Neural progenitor cell (in vitro differentiated cells): ENCODE measurements at regions not wholly inside any gene's neighbourhood (a gene's known extent, or its start where the extent isn't known, plus 50 kb on each side); places are given as distances from the start of the nearest gene placed in this dataset.

Experiments used
- DNase-seq: peaks from one replicate; pipeline ENCODE4 v3.0.0-alpha.2; 2016; ENCODE audit warnings: low spot score
- H2AFZ ChIP-seq: fragments of 200-600 bp; sonication (generic); replicated peaks from 2 replicates; pipeline ENCODE4 v1.6.1; 2016; ENCODE audit warnings: antibody characterized with exemption
- H3F3A ChIP-seq: fragments of 200-600 bp; sonication (generic); 2 replicates; pipeline ENCODE4 v1.6.1; 2016; ENCODE audit warnings: antibody characterized with exemption, low read depth
- H3K27ac ChIP-seq: fragments of 200-600 bp; sonication (generic); 2 replicates; pipeline ENCODE4 v1.5.1; 2016; ENCODE audit warnings: mild to moderate bottlenecking
- H3K27me3 ChIP-seq: fragments of 200-600 bp; sonication (generic); 2 replicates; pipeline ENCODE4 v1.6.1; 2016; ENCODE audit warnings: mild to moderate bottlenecking, moderate library complexity
- H3K36me3 ChIP-seq: fragments of 200-600 bp; sonication (generic); 2 replicates; pipeline ENCODE4 v1.5.1; 2016
- H3K4me1 ChIP-seq: fragments of 200-600 bp; sonication (generic); 2 replicates; pipeline ENCODE4 v1.6.1; 2016; ENCODE audit warnings: mixed run types
- H3K4me2 ChIP-seq: fragments of 200-600 bp; sonication (generic); 2 replicates; pipeline ENCODE4 v1.6.1; 2016
- H3K4me3 ChIP-seq: fragments of 200-600 bp; sonication (generic); 2 replicates; pipeline ENCODE4 v1.5.1; 2016
- H3K79me2 ChIP-seq: fragments of 200-600 bp; sonication (generic); 2 replicates; pipeline ENCODE4 v1.6.1; 2016; ENCODE audit warnings: low read depth
- H3K9ac ChIP-seq: fragments of 200-600 bp; sonication (generic); 2 replicates; pipeline ENCODE4 v1.6.1; 2016
- H3K9me3 ChIP-seq: fragments of 200-600 bp; sonication (generic); 2 replicates; pipeline ENCODE4 v1.5.1; 2016; ENCODE audit warnings: low read depth
- H4K20me1 ChIP-seq: fragments of 200-600 bp; sonication (generic); 2 replicates; pipeline ENCODE4 v1.6.1; 2016; ENCODE audit warnings: low read depth
- H3K27ac Mint-ChIP-seq: 3 replicates; pipeline ENCODE4 v1.8.0; 2021; ENCODE audit warnings: mixed read lengths
- H3K27me3 Mint-ChIP-seq: 2 replicates; pipeline ENCODE4 v1.8.0; 2022; ENCODE audit warnings: low read depth, mild to moderate bottlenecking, inconsistent platforms, moderate library complexity, mixed read lengths; ENCODE audit not compliant: insufficient read depth
- H3K36me3 Mint-ChIP-seq: 3 replicates; pipeline ENCODE4 v1.8.0; 2021; ENCODE audit warnings: mixed read lengths
- H3K4me1 Mint-ChIP-seq: 3 replicates; pipeline ENCODE4 v1.8.0; 2021; ENCODE audit warnings: mixed read lengths
- H3K4me3 Mint-ChIP-seq: 3 replicates; pipeline ENCODE4 v1.8.0; 2021; ENCODE audit warnings: mild to moderate bottlenecking, moderate library complexity, mixed read lengths
- H3K9me3 Mint-ChIP-seq: 3 replicates; pipeline ENCODE4 v1.8.0; 2020; ENCODE audit warnings: mixed read lengths
- EZH2 ChIP-seq: fragments of 200-600 bp; sonication (generic); IDR thresholded peaks from 2 replicates; pipeline ENCODE4 v1.6.1; 2017; ENCODE audit warnings: antibody characterized with exemption, mild to moderate bottlenecking, moderate library complexity
- EZH2phosphoT487 ChIP-seq: fragments of 200-600 bp; sonication (generic); IDR thresholded peaks from 2 replicates; pipeline ENCODE4 v1.6.1; 2017; ENCODE audit warnings: antibody characterized with exemption
- TF ChIP-seq, protein P1 (sequence below): fragments of 200-600 bp; sonication (generic); IDR thresholded peaks from 2 replicates; pipeline ENCODE4 v1.5.1; 2017; ENCODE audit warnings: antibody characterized with exemption, mild to moderate bottlenecking

GRCh38 chr2:65831509-65831908 lies 399.1 kb upstream of the SPRED2 start:
- Histone ChIP-seq H3K9ac (no peak overlapping the region), H3K27me3 (no peaks in the 10 kb centered on the region), H3K4me2 (no peak overlapping the region), H3K4me3 (no peak overlapping the region), H4K20me1 (no peaks in the 10 kb centered on the region), H3K36me3 (no peaks in the 10 kb centered on the region), H2AFZ (no peak overlapping the region), H3K79me2 (no peaks in the 10 kb centered on the region), H3K4me1 (peaks cover 22% of the 10 kb centered on the region), H3K27ac (no peak overlapping the region), H3K9me3 (no peaks in the 10 kb centered on the region), H3F3A (peaks cover 9% of the 10 kb centered on the region)
- DNase-seq, result no peak
- H3K27ac Mint-ChIP-seq, result no peak overlapping the region
- H3K36me3 Mint-ChIP-seq, result no peaks in the 10 kb centered on the region
- TF ChIP-seq EZH2phosphoT487 (no peak), EZH2 (no peak)
- TF ChIP-seq, protein P1, sequence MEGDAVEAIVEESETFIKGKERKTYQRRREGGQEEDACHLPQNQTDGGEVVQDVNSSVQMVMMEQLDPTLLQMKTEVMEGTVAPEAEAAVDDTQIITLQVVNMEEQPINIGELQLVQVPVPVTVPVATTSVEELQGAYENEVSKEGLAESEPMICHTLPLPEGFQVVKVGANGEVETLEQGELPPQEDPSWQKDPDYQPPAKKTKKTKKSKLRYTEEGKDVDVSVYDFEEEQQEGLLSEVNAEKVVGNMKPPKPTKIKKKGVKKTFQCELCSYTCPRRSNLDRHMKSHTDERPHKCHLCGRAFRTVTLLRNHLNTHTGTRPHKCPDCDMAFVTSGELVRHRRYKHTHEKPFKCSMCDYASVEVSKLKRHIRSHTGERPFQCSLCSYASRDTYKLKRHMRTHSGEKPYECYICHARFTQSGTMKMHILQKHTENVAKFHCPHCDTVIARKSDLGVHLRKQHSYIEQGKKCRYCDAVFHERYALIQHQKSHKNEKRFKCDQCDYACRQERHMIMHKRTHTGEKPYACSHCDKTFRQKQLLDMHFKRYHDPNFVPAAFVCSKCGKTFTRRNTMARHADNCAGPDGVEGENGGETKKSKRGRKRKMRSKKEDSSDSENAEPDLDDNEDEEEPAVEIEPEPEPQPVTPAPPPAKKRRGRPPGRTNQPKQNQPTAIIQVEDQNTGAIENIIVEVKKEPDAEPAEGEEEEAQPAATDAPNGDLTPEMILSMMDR, result no peak
- peaks cover 21% of the 10 kb centered on the region for H3K4me1 Mint-ChIP-seq
- no peak overlapping the region for H3K4me3 Mint-ChIP-seq
- H3K9me3 Mint-ChIP-seq, result no peaks in the 10 kb centered on the region
- H3K27me3 Mint-ChIP-seq, result no peaks in the 10 kb centered on the region

- no peaks in the 10 kb centered on the region for H3K9me3 ChIP-seq
- H3K27ac ChIP-seq, result no peak overlapping the region
- Mint-ChIP-seq H3K4me1 (no peaks in the 10 kb centered on the region), H3K27me3 (no peaks in the 10 kb centered on the region), H3K9me3 (peaks cover 4% of the 10 kb centered on the region), H3K27ac (no peak overlapping the region), H3K4me3 (no peak overlapping the region), H3K36me3 (no peaks in the 10 kb centered on the region)
- TF ChIP-seq EZH2, result no peak
- TF ChIP-seq, protein P1, result no peak
- no peak for TF ChIP-seq EZH2phosphoT487
- no peak overlapping the region for H3K9ac ChIP-seq
- no peak overlapping the region for H3K4me2 ChIP-seq
- DNase-seq, result no peak
- H3K4me1 ChIP-seq, result peaks cover 4% of the 10 kb centered on the region
- no peaks in the 10 kb centered on the region for H3K27me3 ChIP-seq
- H2AFZ ChIP-seq, result no peak overlapping the region
- H4K20me1 ChIP-seq, result no peaks in the 10 kb centered on the region
- H3K4me3 ChIP-seq, result no peak overlapping the region
- no peaks in the 10 kb centered on the region for H3K36me3 ChIP-seq
- H3K79me2 ChIP-seq, result no peaks in the 10 kb centered on the region
- H3F3A ChIP-seq, result no peaks in the 10 kb centered on the region
Observed at GRCh38 chr2:65826567-65826966, 394.2 kb upstream of the SPRED2 start.

DNA sequence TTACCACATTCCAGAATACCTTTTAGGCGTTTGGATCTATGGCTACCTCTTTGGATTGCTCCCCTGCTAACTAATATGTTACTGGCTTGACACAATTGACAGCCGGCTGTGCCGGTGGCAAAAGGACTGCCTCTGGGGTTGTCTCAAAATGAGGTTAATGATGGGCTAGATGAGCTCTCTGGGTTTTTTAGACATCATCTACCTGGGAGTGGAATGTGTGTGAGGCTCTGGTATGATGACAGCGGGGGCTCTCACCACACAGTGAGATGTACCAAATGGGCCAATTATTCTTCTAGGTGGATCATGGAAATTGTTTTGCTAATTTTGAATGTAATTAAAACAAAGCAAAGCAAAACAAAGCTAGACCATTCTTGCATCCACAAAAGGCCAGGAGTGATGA lies 391.1 kb upstream of the SPRED2 start:
- Mint-ChIP-seq H3K27me3 (no peaks in the 10 kb centered on the region), H3K9me3 (peaks cover 4% of the 10 kb centered on the region), H3K36me3 (no peaks in the 10 kb centered on the region), H3K4me1 (no peaks in the 10 kb centered on the region), H3K4me3 (no peak overlapping the region), H3K27ac (no peak overlapping the region)
- H3K4me1 ChIP-seq, result peaks cover 4% of the 10 kb centered on the region
- DNase-seq, result no peak
- H3K79me2 ChIP-seq, result no peaks in the 10 kb centered on the region
- H3F3A ChIP-seq, result no peaks in the 10 kb centered on the region
- no peak overlapping the region for H3K9ac ChIP-seq
- H3K4me2 ChIP-seq, result no peak overlapping the region
- H3K36me3 ChIP-seq, result no peaks in the 10 kb centered on the region
- no peaks in the 10 kb centered on the region for H3K9me3 ChIP-seq
- H4K20me1 ChIP-seq, result no peaks in the 10 kb centered on the region
- no peak overlapping the region for H3K4me3 ChIP-seq
- H3K27me3 ChIP-seq, result no peaks in the 10 kb centered on the region
- TF ChIP-seq, protein P1, result no peak
- TF ChIP-seq EZH2phosphoT487 (no peak), EZH2 (no peak)
- H2AFZ ChIP-seq, result no peak overlapping the region
- no peak overlapping the region for H3K27ac ChIP-seq

DNA sequence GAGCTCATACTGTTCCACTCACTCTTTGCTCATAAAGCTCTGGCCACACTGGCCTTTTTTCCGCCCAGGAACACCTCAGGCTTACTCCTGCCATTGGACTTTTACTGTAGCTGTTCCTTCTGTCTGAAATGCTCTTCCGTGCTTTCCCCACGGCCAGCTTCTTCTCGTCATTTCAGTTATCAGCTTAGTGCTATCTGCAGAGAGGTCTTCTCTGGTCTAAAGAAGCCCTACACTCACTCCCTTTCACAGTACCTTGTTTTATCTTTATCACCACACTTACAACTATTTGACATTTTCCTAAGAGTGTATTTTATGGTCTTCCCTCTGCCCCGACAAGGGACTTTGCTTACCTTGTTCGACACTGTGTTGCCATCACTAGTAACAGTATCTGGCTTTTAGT lies 388.1 kb upstream of the SPRED2 start:
- H3K9me3 ChIP-seq, result no peaks in the 10 kb centered on the region
- DNase-seq, result no peak
- Mint-ChIP-seq H3K4me1 (no peaks in the 10 kb centered on the region), H3K36me3 (no peaks in the 10 kb centered on the region), H3K27ac (no peak overlapping the region), H3K4me3 (no peak overlapping the region), H3K9me3 (peaks cover 4% of the 10 kb centered on the region), H3K27me3 (no peaks in the 10 kb centered on the region)
- no peaks in the 10 kb centered on the region for H4K20me1 ChIP-seq
- H2AFZ ChIP-seq, result no peak overlapping the region
- H3K4me2 ChIP-seq, result no peak overlapping the region
- no peak overlapping the region for H3K27ac ChIP-seq
- peaks cover 4% of the 10 kb centered on the region for H3K4me1 ChIP-seq
- H3K9ac ChIP-seq, result no peak overlapping the region
- no peaks in the 10 kb centered on the region for H3K27me3 ChIP-seq
- H3K36me3 ChIP-seq, result no peaks in the 10 kb centered on the region
- no peak for TF ChIP-seq EZH2
- TF ChIP-seq EZH2phosphoT487, result no peak
- TF ChIP-seq, protein P1, result no peak
- H3F3A ChIP-seq, result no peaks in the 10 kb centered on the region
- no peak overlapping the region for H3K4me3 ChIP-seq
- H3K79me2 ChIP-seq, result no peaks in the 10 kb centered on the region
